Stimulated activated CD4-positive, alpha-beta T cell treated with anti-CD3 and anti-CD28 coated beads, Interleukin-1b, Interleukin-23, amount 100 ng/mL, for 4 hours (primary cell): ENCODE measurements at regions not wholly inside any gene's neighbourhood (a gene's known extent, or its start where the extent isn't known, plus 50 kb on each side); places are given as distances from the start of the nearest gene placed in this dataset.
"Not testable (repeated sequence)": the region's sequence is repeated elsewhere in the genome, so short reads cannot be mapped to it uniquely, and the experiment has no call there.

ENCODE experiments used
- DNase-seq, 2 donors: peaks; one replicate each; pipeline ENCODE4 v3.0.0-alpha.2; 2020; ENCODE audit warnings: low read depth in 2 of 2

GRCh38 chr15:38127306-38127771 is 125.3 kb upstream of the SPRED1 start:
- no peak for DNase-seq

GRCh38 chr15:38128341-38128781 is 124.3 kb upstream of the SPRED1 start:
- no peak for DNase-seq

GRCh38 chr15:38128921-38129320 is 123.7 kb upstream of the SPRED1 start:
- no peak for DNase-seq

- DNase-seq, result no peak
These were observed 123.0 kb upstream of the SPRED1 start for GRCh38 chr15:38129531-38130204.

- DNase-seq, result no peak
These were observed 122.5 kb upstream of the SPRED1 start for GRCh38 chr15:38130205-38130567.

- no peak for DNase-seq
These were observed 121.7 kb upstream of the SPRED1 start for GRCh38 chr15:38130740-38131498.

GRCh38 chr15:38134252-38134651 is 118.4 kb upstream of the SPRED1 start:
- no peak for DNase-seq

- DNase-seq, result not testable (repeated sequence)
These were observed 110.4 kb upstream of the SPRED1 start for GRCh38 chr15:38142195-38142594.

- DNase-seq, result no peak
These were observed 107.7 kb upstream of the SPRED1 start for GRCh38 chr15:38144921-38145320.

- no peak for DNase-seq
These were observed 107.0 kb upstream of the SPRED1 start for GRCh38 chr15:38145651-38146111.

- no peak for DNase-seq
These were observed 105.4 kb upstream of the SPRED1 start for GRCh38 chr15:38147246-38147645.

GRCh38 chr15:38148471-38148870 is 104.2 kb upstream of the SPRED1 start:
- no peak for DNase-seq

- no peak for DNase-seq
These were observed 103.3 kb upstream of the SPRED1 start for GRCh38 chr15:38149315-38149714.

- DNase-seq, result no peak
These were observed 102.5 kb upstream of the SPRED1 start for GRCh38 chr15:38150148-38150547.

- DNase-seq, result no peak
These were observed 101.8 kb upstream of the SPRED1 start for GRCh38 chr15:38150794-38151193.

GRCh38 chr15:38153781-38154180 is 98.9 kb upstream of the SPRED1 start:
- no peak for DNase-seq

- no peak for DNase-seq
These were observed 98.4 kb upstream of the SPRED1 start for GRCh38 chr15:38154255-38154654.

- no peak for DNase-seq
These were observed 97.8 kb upstream of the SPRED1 start for GRCh38 chr15:38154837-38155236.

GRCh38 chr15:38163658-38164057 is 89.0 kb upstream of the SPRED1 start:
- DNase-seq, result no peak

- no peak for DNase-seq
These were observed 88.6 kb upstream of the SPRED1 start for GRCh38 chr15:38164061-38164460.

GRCh38 chr15:38164507-38164906 is 88.1 kb upstream of the SPRED1 start:
- no peak for DNase-seq

- no peak for DNase-seq
These were observed 84.1 kb upstream of the SPRED1 start for GRCh38 chr15:38168467-38169070.

GRCh38 chr15:38171973-38172372 is 80.7 kb upstream of the SPRED1 start:
- no peak for DNase-seq
